ENCODE measurements at regions not wholly inside any gene's neighbourhood (a gene's known extent, or its start where the extent isn't known, plus 50 kb on each side); places are given as distances from the start of the nearest gene placed in this dataset.

GRCh38 chr17:71987634-71988033, 133.2 kb upstream of the SOX9 start:
- Histone ChIP-seq H3K9me3 (no peaks in the 10 kb centered on the region), H3K27me3 (no peaks in the 10 kb centered on the region), H3K36me3 (no peaks in the 10 kb centered on the region), H3K4me1 (no peaks in the 10 kb centered on the region), H3K27ac (no peak overlapping the region), H3K4me3 (no peak overlapping the region)
- intact Hi-C loops (cut with DNase I) = no loop called here
- no peak for DNase-seq (ENCODE audit: low spot score in 2 of 2)
- no peak for TF ChIP-seq CTCF (IDR thresholded peaks at IDR 0.05)

- no peaks in the 10 kb centered on the region for H3K4me1 ChIP-seq
- no peaks in the 10 kb centered on the region for H3K27me3 ChIP-seq
- TF ChIP-seq CTCF (IDR thresholded peaks at IDR 0.05) = no peak
- DNase-seq (ENCODE audit: low spot score in 2 of 2) = no peak
- intact Hi-C loops (cut with DNase I) = no loop called here
- H3K27ac ChIP-seq = no peak overlapping the region
- H3K36me3 ChIP-seq = no peaks in the 10 kb centered on the region
- H3K4me3 ChIP-seq = no peak overlapping the region
- H3K9me3 ChIP-seq = no peaks in the 10 kb centered on the region
Observed at GRCh38 chr17:71989117-71989516, 131.7 kb upstream of the SOX9 start.

- DNase-seq (ENCODE audit: low spot score in 2 of 2) = no peak
- no peak for TF ChIP-seq CTCF (IDR thresholded peaks at IDR 0.05)
- no peaks in the 10 kb centered on the region for H3K27me3 ChIP-seq
- no peak overlapping the region for H3K4me3 ChIP-seq
- no peaks in the 10 kb centered on the region for H3K36me3 ChIP-seq
- intact Hi-C loops (cut with DNase I) = no loop called here
- H3K27ac ChIP-seq = no peak overlapping the region
- no peaks in the 10 kb centered on the region for H3K9me3 ChIP-seq
- no peaks in the 10 kb centered on the region for H3K4me1 ChIP-seq
Observed at GRCh38 chr17:71993363-71993762, 127.5 kb upstream of the SOX9 start.

GRCh38 chr17:71995590-71995989, 125.2 kb upstream of the SOX9 start:
- no peaks in the 10 kb centered on the region for H3K36me3 ChIP-seq
- H3K4me3 ChIP-seq = no peak overlapping the region
- H3K4me1 ChIP-seq = no peaks in the 10 kb centered on the region
- intact Hi-C loops (cut with DNase I) = no loop called here
- no peaks in the 10 kb centered on the region for H3K27me3 ChIP-seq
- no peak overlapping the region for H3K27ac ChIP-seq
- no peaks in the 10 kb centered on the region for H3K9me3 ChIP-seq
- TF ChIP-seq CTCF (IDR thresholded peaks at IDR 0.05) = no peak
- no peak for DNase-seq (ENCODE audit: low spot score in 2 of 2)

GRCh38 chr17:72004011-72004427, 116.8 kb upstream of the SOX9 start:
- Histone ChIP-seq H3K36me3 (no peaks in the 10 kb centered on the region), H3K27me3 (no peaks in the 10 kb centered on the region)
- TF ChIP-seq CTCF (IDR thresholded peaks at IDR 0.05) = no peak

GRCh38 chr17:72004611-72005331, 116.0 kb upstream of the SOX9 start:
- TF ChIP-seq CTCF (IDR thresholded peaks at IDR 0.05) = no peak
- H3K27ac ChIP-seq = no peak overlapping the region

More at GRCh38 chr17:72004011-72004427, 116.8 kb upstream of the SOX9 start:
- Histone ChIP-seq H3K27ac (no peak overlapping the region), H3K9me3 (no peaks in the 10 kb centered on the region), H3K4me3 (no peak overlapping the region), H3K4me1 (no peaks in the 10 kb centered on the region)
- DNase-seq (ENCODE audit: low spot score in 2 of 2) = no peak
- intact Hi-C loops (cut with DNase I) = no loop called here

More at GRCh38 chr17:72004611-72005331, 116.0 kb upstream of the SOX9 start:
- Histone ChIP-seq H3K4me1 (no peaks in the 10 kb centered on the region), H3K4me3 (no peak overlapping the region), H3K36me3 (no peaks in the 10 kb centered on the region), H3K9me3 (no peaks in the 10 kb centered on the region), H3K27me3 (no peaks in the 10 kb centered on the region)
- no peak for DNase-seq (ENCODE audit: low spot score in 2 of 2)
- intact Hi-C loops (cut with DNase I) = no loop called here
